ENCODE measurements at regions not wholly inside any gene's neighbourhood (a gene's known extent, or its start where the extent isn't known, plus 50 kb on each side); places are given as distances from the start of the nearest gene placed in this dataset.

GRCh38 chr3:86413645-86414044 lies 577.3 kb downstream of the VGLL3 start:
- TF ChIP-seq CTCF (conservative IDR thresholded peaks at IDR 0.05; ENCODE audit: low read depth, low read length) (no peak), EZH2phosphoT487 (IDR thresholded peaks at IDR 0.05; ENCODE audit: borderline replicate concordance, low read length) (no peak)
